LNCaP clone FGC (cell line): ENCODE measurements at regions not wholly inside any gene's neighbourhood (a gene's known extent, or its start where the extent isn't known, plus 50 kb on each side); places are given as distances from the start of the nearest gene placed in this dataset.

Source experiments
- DNase-seq: peaks from one replicate; pipeline ENCODE4 v3.0.0-alpha.2; 2011; ENCODE audit warnings: low read depth
- H3K4me3 ChIP-seq: 2 replicates; pipeline ENCODE4 v1.5.1; 2011; ENCODE audit warnings: mild to moderate bottlenecking, low read depth, low read length, control low read depth
- TF ChIP-seq, protein P1 (sequence below): IDR thresholded peaks from 2 replicates; pipeline ENCODE4 v1.5.1; 2012; ENCODE audit warnings: mild to moderate bottlenecking; ENCODE audit not compliant: control insufficient read depth, insufficient read depth; ENCODE audit errors: extremely low read depth

GRCh38 chr4:18444206-18444605, 422.7 kb upstream of the LCORL start:
- no peak for DNase-seq
- TF ChIP-seq, protein P1, sequence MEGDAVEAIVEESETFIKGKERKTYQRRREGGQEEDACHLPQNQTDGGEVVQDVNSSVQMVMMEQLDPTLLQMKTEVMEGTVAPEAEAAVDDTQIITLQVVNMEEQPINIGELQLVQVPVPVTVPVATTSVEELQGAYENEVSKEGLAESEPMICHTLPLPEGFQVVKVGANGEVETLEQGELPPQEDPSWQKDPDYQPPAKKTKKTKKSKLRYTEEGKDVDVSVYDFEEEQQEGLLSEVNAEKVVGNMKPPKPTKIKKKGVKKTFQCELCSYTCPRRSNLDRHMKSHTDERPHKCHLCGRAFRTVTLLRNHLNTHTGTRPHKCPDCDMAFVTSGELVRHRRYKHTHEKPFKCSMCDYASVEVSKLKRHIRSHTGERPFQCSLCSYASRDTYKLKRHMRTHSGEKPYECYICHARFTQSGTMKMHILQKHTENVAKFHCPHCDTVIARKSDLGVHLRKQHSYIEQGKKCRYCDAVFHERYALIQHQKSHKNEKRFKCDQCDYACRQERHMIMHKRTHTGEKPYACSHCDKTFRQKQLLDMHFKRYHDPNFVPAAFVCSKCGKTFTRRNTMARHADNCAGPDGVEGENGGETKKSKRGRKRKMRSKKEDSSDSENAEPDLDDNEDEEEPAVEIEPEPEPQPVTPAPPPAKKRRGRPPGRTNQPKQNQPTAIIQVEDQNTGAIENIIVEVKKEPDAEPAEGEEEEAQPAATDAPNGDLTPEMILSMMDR = no peak
- no peak overlapping the region for H3K4me3 ChIP-seq

- no peak overlapping the region for H3K4me3 ChIP-seq
- no peak for DNase-seq
- TF ChIP-seq, protein P1 = no peak
These were observed 421.4 kb upstream of the LCORL start for GRCh38 chr4:18442957-18443356.

DNA sequence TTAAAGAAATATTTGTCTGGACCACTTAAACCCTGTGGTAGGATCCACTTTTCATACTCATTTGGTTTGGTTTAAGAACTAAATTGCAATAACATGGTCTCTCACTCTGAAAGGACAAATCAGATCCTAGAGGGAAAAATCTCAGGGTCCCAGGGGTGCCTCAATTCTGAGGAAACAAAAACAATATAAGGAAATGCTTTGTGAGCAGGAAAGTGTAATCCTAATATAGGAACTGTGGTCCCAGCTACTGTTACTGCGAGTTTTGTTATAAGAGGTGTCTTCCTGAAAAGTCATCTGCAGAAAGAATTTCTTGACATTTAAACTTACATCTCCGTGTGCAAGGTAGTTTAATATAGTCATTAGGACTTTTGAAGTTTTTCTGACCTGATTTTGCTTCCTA, 420.1 kb upstream of the LCORL start:
- no peak for DNase-seq
- no peak overlapping the region for H3K4me3 ChIP-seq
- TF ChIP-seq, protein P1 = no peak

GRCh38 chr4:18441203-18441590, 419.6 kb upstream of the LCORL start:
- DNase-seq = no peak
- no peak overlapping the region for H3K4me3 ChIP-seq
- TF ChIP-seq, protein P1 = no peak

- TF ChIP-seq, protein P1 = no peak
- H3K4me3 ChIP-seq = no peak overlapping the region
- no peak for DNase-seq
These were observed 419.1 kb upstream of the LCORL start for GRCh38 chr4:18440527-18441202.

- H3K4me3 ChIP-seq = no peak overlapping the region
- TF ChIP-seq, protein P1 = no peak
- no peak for DNase-seq
These were observed 417.8 kb upstream of the LCORL start for GRCh38 chr4:18439311-18439710.

DNA sequence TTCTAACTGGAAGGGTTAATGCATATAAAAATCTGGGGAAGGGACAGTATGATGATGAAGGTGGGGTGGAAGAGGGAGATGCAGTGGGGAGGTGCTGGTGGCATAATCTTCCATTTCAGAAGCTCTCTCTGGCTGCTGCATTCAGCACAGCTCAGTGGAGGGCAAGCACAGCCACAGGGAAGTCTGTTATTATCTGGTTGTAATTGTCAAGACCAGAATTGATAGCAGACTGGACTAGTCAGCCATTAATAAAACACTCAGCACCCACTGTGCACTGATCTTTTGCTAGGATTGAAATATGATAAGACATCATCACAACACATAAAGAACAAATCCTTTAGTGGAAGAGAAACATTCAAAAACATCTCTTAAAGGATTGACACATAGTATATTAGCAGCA, 414.2 kb upstream of the LCORL start:
- TF ChIP-seq, protein P1 = no peak
- H3K4me3 ChIP-seq = no peak overlapping the region
- no peak for DNase-seq
